ENCODE measurements at regions not wholly inside any gene's neighbourhood (a gene's known extent, or its start where the extent isn't known, plus 50 kb on each side); places are given as distances from the start of the nearest gene placed in this dataset.

GRCh38 chr1:9419369-9420041 is 119.8 kb upstream of the SLC25A33 start:
- H3K4me3 ChIP-seq (replicated peaks in 1 of 3; ENCODE audit: insufficient read depth in 1 of 3, low read depth in 2 of 3, low read length in 3 of 3), result no peak overlapping the region
- H3K36me3 ChIP-seq (replicated peaks in 1 of 2; ENCODE audit: control insufficient read depth in 1 of 2, insufficient read depth in 2 of 2, low read length in 2 of 2), result no peaks in the 10 kb centered on the region
- no peak overlapping the region for H3K27ac ChIP-seq (ENCODE audit: extremely low read length, insufficient read depth, low read length)
- H3K79me2 ChIP-seq (ENCODE audit: insufficient read depth, low read length), result no peaks in the 10 kb centered on the region
- no peak for TF ChIP-seq ZNF335 (CRISPR knock-in tag; IDR thresholded peaks at IDR 0.05)
- no peak for TF ChIP-seq ZNF501 (CRISPR knock-in tag; IDR thresholded peaks at IDR 0.05)
- TF ChIP-seq ZNF776 (CRISPR knock-in tag; IDR thresholded peaks at IDR 0.05), result no peak
- no peak for TF ChIP-seq ZNF878 (CRISPR knock-in tag; IDR thresholded peaks at IDR 0.05)
- TF ChIP-seq RFX5 (IDR thresholded peaks at IDR 0.05; ENCODE audit: low read depth, low read length), result no peak
- no peak for TF ChIP-seq SMAD1 (CRISPR knock-in tag; IDR thresholded peaks at IDR 0.05; ENCODE audit: borderline replicate concordance, low read depth)
- no peak for TF ChIP-seq FOXA1 (IDR thresholded peaks at IDR 0.05)
- TF ChIP-seq FOXA1 (CRISPR knock-in tag; IDR thresholded peaks at IDR 0.05), result no peak
- no peak for TF ChIP-seq ZNF841 (CRISPR knock-in tag; IDR thresholded peaks at IDR 0.05; ENCODE audit: borderline replicate concordance)
- TF ChIP-seq BHLHE40 (IDR thresholded peaks at IDR 0.05; ENCODE audit: low read length), result no peak
- TF ChIP-seq ZNF703 (CRISPR knock-in tag; IDR thresholded peaks at IDR 0.05; ENCODE audit: borderline replicate concordance), result no peak
- TF ChIP-seq BCL3 (CRISPR knock-in tag; IDR thresholded peaks at IDR 0.05), result no peak
- no peak for TF ChIP-seq GATA4 (IDR thresholded peaks at IDR 0.05; ENCODE audit: borderline replicate concordance, low read depth)
- no peak for TF ChIP-seq PHF5A (CRISPR knock-in tag; IDR thresholded peaks at IDR 0.05; ENCODE audit: low read depth, unreplicated experiment)
- no peak for TF ChIP-seq ZNF772 (CRISPR knock-in tag; IDR thresholded peaks at IDR 0.05)
- TF ChIP-seq ZBED4 (CRISPR knock-in tag; IDR thresholded peaks at IDR 0.05; ENCODE audit: borderline replicate concordance), result no peak
- TF ChIP-seq ZNF616 (CRISPR knock-in tag; IDR thresholded peaks at IDR 0.05; ENCODE audit: low read depth), result no peak
- TF ChIP-seq SMAD9 (CRISPR knock-in tag; IDR thresholded peaks at IDR 0.05), result no peak
- TF ChIP-seq RFXANK (CRISPR knock-in tag; IDR thresholded peaks at IDR 0.05), result no peak
- TF ChIP-seq ZNF382 (CRISPR knock-in tag; IDR thresholded peaks at IDR 0.05; ENCODE audit: borderline replicate concordance), result no peak
- no TSS peak for BruUV-seq (replicated peaks)
- CTCF ChIA-PET (ENCODE audit: low intra/inter-chr PET ratio, low total read pairs), result no interaction called here
- in situ Hi-C loops (cut with HindIII; ENCODE audit: extremely low pct_ligation_motif_present, low pct_unique_long_range_greater_than_20kb), result no loop called here
- POLR2A ChIA-PET, result interaction anchor here (0.8 to 1.1 kb wide), 2 partner anchors 15 to 20 kb away, joined by 3 read pairs; no protein-coding TSS in a partner anchor
- no peaks in the 10 kb centered on the region for H3K9me3 ChIP-seq (ENCODE audit: low read length)
- peaks cover 27% of the 10 kb centered on the region for H3K4me1 ChIP-seq (ENCODE audit: insufficient read depth, low read length)
- DNase-seq (ENCODE audit: low spot score), result no peak
- H3K4me2 ChIP-seq (ENCODE audit: low read depth, low read length), result no peak overlapping the region
- H3K9ac ChIP-seq (ENCODE audit: insufficient read depth, low read depth, low read length), result no peak overlapping the region
- ATAC-seq, result no peak
- H2AFZ ChIP-seq (ENCODE audit: low read length), result no peak overlapping the region
- WGBS (ENCODE audit: low lambda C conversion rate), result 42% methylated on average over 6 of the region's 8 CpGs
- H4K20me1 ChIP-seq (ENCODE audit: insufficient read depth, low read length), result no peaks in the 10 kb centered on the region
- intact Hi-C loops (cut with micrococcal nuclease; ENCODE audit: unreplicated experiment), result no loop called here
- H3K27me3 ChIP-seq (ENCODE audit: control insufficient read depth in 1 of 2, insufficient read depth in 2 of 2, low read length in 2 of 2), result peaks cover 3 to 30% of the 10 kb centered on the region in 2 experiments; a peak in 2 of 5 replicates
- FAIRE-seq, result no peak
